ENCODE measurements at regions not wholly inside any gene's neighbourhood (a gene's known extent, or its start where the extent isn't known, plus 50 kb on each side); places are given as distances from the start of the nearest gene placed in this dataset.

DNA sequence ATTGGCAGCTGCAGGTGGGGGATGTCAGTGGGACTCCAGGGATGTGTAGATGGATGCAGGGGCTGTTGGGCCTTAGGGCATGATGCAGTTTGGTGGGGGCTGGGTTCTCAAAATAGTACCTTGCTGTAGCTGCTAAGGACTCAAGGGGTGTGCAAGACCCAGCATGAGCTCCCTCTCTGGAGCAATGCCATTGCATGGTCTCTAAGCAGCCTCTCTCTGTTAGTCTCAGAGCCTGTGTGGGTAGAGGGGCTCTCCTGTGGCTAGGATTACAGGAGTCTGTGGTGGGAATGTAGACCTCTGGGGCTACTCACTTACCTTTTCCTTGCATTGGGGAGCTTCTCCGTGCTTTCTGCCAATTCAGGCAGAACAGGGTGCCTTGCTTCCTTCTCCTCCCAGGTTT is 228.9 kb downstream of the LPIN1 start:
- WGBS (ENCODE audit: extremely low coverage, insufficient coverage, low lambda C conversion rate) = no CpG with 5 or more reads among the region's 1 CpG
- no peak overlapping the region for H3K4me3 ChIP-seq (ENCODE audit: low read length)
- no peak overlapping the region for H2BK5ac ChIP-seq (ENCODE audit: low read length)
- no peak overlapping the region for H3K56ac ChIP-seq (ENCODE audit: low read length)
- H3K18ac ChIP-seq (ENCODE audit: low read length) = no peak overlapping the region
- H3K4ac ChIP-seq (ENCODE audit: low read depth, low read length) = no peak overlapping the region
- no peak overlapping the region for H2AK5ac ChIP-seq (ENCODE audit: low read length)
- H3K9ac ChIP-seq (ENCODE audit: low read length) = no peak overlapping the region
- H3K4me1 ChIP-seq (ENCODE audit: control insufficient read depth, low read depth, low read length) = no peaks in the 10 kb centered on the region
- H2BK120ac ChIP-seq (ENCODE audit: low read depth, low read length) = no peak overlapping the region
- no peaks in the 10 kb centered on the region for H3K79me2 ChIP-seq (ENCODE audit: control insufficient read depth, insufficient read depth, low read length)
- no peak overlapping the region for H2BK15ac ChIP-seq (replicated peaks; ENCODE audit: low read depth)
- DNase-seq = no peak
- no peak overlapping the region for H3K4me2 ChIP-seq (ENCODE audit: low read length)
- no peak overlapping the region for H3K23ac ChIP-seq (ENCODE audit: low read length)
- no peaks in the 10 kb centered on the region for H3K36me3 ChIP-seq (ENCODE audit: control insufficient read depth, insufficient read depth, low read length)
- H3K27me3 ChIP-seq (ENCODE audit: insufficient read depth, low read length, poor library complexity) = no peaks in the 10 kb centered on the region
- no peak overlapping the region for H4K5ac ChIP-seq (ENCODE audit: low read length)
- H3K79me1 ChIP-seq (ENCODE audit: low read length) = no peaks in the 10 kb centered on the region
- H4K8ac ChIP-seq (ENCODE audit: low read depth, low read length) = no peak overlapping the region
- no peak overlapping the region for H3K27ac ChIP-seq (ENCODE audit: low read depth, low read length)

DNA sequence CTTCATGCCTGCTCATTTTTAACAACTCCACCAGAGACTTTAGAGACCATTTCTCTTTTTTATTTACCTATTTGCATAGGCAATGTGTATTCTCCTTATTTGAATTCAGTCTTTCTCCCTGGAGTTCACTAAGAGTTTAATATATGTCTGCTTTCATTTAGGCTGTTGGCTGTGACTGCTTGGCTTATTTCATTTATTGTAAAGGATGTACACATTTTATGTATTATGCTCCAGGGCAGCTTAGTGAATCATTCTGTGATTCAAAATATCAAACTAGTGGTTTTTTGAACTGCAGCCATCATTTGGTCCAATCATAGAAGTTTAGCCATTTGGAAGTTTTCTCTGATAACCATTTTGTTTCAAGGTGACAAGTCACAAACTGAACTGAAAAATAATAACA is 229.6 kb downstream of the LPIN1 start:
- Histone ChIP-seq H3K4me2 (ENCODE audit: low read length) (no peak overlapping the region), H3K27me3 (ENCODE audit: insufficient read depth, low read length, poor library complexity) (no peaks in the 10 kb centered on the region), H3K4ac (ENCODE audit: low read depth, low read length) (no peak overlapping the region), H3K4me1 (ENCODE audit: control insufficient read depth, low read depth, low read length) (no peaks in the 10 kb centered on the region), H3K36me3 (ENCODE audit: control insufficient read depth, insufficient read depth, low read length) (no peaks in the 10 kb centered on the region), H3K79me1 (ENCODE audit: low read length) (no peaks in the 10 kb centered on the region), H3K18ac (ENCODE audit: low read length) (no peak overlapping the region), H3K4me3 (ENCODE audit: low read length) (no peak overlapping the region), H2BK15ac (replicated peaks; ENCODE audit: low read depth) (no peak overlapping the region), H3K27ac (ENCODE audit: low read depth, low read length) (no peak overlapping the region), H3K56ac (ENCODE audit: low read length) (no peak overlapping the region), H3K23ac (ENCODE audit: low read length) (no peak overlapping the region), H2AK5ac (ENCODE audit: low read length) (no peak overlapping the region), H3K9ac (ENCODE audit: low read length) (no peak overlapping the region), H3K79me2 (ENCODE audit: control insufficient read depth, insufficient read depth, low read length) (no peaks in the 10 kb centered on the region), H2BK120ac (ENCODE audit: low read depth, low read length) (no peak overlapping the region), H2BK5ac (ENCODE audit: low read length) (no peak overlapping the region), H4K8ac (ENCODE audit: low read depth, low read length) (no peak overlapping the region), H4K5ac (ENCODE audit: low read length) (no peak overlapping the region)
- no peak for DNase-seq

DNA sequence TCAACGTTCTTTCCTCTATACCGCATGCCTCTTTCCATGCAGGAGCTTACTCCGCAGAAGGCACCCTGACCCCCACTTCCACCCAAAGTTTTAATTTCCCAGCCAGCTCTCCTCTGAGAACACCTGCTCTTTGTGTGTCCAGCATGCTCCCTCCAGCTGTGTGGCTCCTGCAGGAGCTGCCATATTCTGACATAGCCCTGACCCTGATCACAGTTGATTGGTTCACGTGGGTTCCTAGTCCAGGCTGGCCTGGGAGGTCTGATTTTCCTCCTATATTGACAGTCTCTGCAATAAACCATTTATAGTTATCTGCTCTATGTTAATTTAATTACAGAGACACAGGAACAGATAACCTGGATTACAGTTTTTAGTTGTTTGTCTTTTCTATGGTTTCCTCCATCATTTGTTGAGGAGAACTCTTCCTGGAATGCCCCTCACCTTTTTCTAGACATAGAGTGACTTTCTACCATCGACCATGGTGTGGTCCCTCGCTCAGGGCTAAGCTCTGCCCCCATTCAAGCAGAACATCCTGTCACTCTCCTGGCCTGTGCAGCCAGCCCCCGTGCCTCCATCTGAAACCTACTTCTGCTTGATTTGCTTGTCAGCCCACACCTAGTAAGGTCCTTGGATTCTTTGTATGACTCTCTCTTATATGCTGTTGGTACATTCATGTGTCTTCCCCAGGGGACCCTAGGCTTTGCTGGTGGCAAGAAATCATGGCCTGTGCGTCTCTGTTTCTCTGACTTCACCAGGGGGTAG is 231.5 kb downstream of the LPIN1 start:
- Histone ChIP-seq H2BK15ac (replicated peaks; ENCODE audit: low read depth) (no peak overlapping the region), H3K4me3 (ENCODE audit: low read length) (no peak overlapping the region), H3K4ac (ENCODE audit: low read depth, low read length) (no peak overlapping the region), H2AK5ac (ENCODE audit: low read length) (no peak overlapping the region), H2BK120ac (ENCODE audit: low read depth, low read length) (no peak overlapping the region), H3K56ac (ENCODE audit: low read length) (no peak overlapping the region), H4K8ac (ENCODE audit: low read depth, low read length) (no peak overlapping the region), H3K23ac (ENCODE audit: low read length) (peak overlapping the region; percentile 66), H4K5ac (ENCODE audit: low read length) (no peak overlapping the region), H3K79me2 (ENCODE audit: control insufficient read depth, insufficient read depth, low read length) (no peaks in the 10 kb centered on the region), H3K27me3 (ENCODE audit: insufficient read depth, low read length, poor library complexity) (no peaks in the 10 kb centered on the region), H3K4me1 (ENCODE audit: control insufficient read depth, low read depth, low read length) (no peaks in the 10 kb centered on the region), H2BK5ac (ENCODE audit: low read length) (no peak overlapping the region), H3K18ac (ENCODE audit: low read length) (no peak overlapping the region), H3K79me1 (ENCODE audit: low read length) (no peaks in the 10 kb centered on the region), H3K4me2 (ENCODE audit: low read length) (no peak overlapping the region), H3K36me3 (ENCODE audit: control insufficient read depth, insufficient read depth, low read length) (no peaks in the 10 kb centered on the region), H3K9ac (ENCODE audit: low read length) (no peak overlapping the region), H3K27ac (ENCODE audit: low read depth, low read length) (no peak overlapping the region)
- DNase-seq = no peak
- WGBS (ENCODE audit: extremely low coverage, insufficient coverage, low lambda C conversion rate) = no CpG with 5 or more reads among the region's 8 CpGs

DNA sequence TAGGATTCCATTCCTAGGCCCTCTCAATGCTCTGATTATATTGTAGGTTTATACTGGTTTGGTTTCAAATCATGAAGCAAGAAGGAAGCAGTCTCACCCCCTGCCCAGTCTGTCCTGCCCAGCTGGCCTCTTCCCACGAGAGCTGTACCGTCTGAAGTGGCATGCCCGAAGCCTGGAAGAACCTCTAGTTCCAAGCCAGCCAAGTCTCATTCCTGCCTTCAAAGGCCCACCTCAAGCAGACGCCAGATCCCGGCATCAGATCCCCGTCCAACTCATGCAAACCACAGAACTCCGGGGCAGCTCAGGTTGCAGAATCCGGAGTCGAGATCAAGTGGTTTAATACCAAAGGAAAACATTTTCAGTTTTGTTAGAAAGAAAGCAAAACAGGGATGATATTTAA is 234.4 kb downstream of the LPIN1 start:
- H3K56ac ChIP-seq (ENCODE audit: low read length) = no peak overlapping the region
- no peak overlapping the region for H3K4me3 ChIP-seq (ENCODE audit: low read length)
- H3K23ac ChIP-seq (ENCODE audit: low read length) = no peak overlapping the region
- H3K27ac ChIP-seq (ENCODE audit: low read depth, low read length) = no peak overlapping the region
- no peak overlapping the region for H4K5ac ChIP-seq (ENCODE audit: low read length)
- H2BK15ac ChIP-seq (replicated peaks; ENCODE audit: low read depth) = no peak overlapping the region
- H3K79me2 ChIP-seq (ENCODE audit: control insufficient read depth, insufficient read depth, low read length) = no peaks in the 10 kb centered on the region
- H4K8ac ChIP-seq (ENCODE audit: low read depth, low read length) = no peak overlapping the region
- H3K27me3 ChIP-seq (ENCODE audit: insufficient read depth, low read length, poor library complexity) = no peaks in the 10 kb centered on the region
- no peak overlapping the region for H3K18ac ChIP-seq (ENCODE audit: low read length)
- no peak overlapping the region for H2AK5ac ChIP-seq (ENCODE audit: low read length)
- no peak overlapping the region for H3K4me2 ChIP-seq (ENCODE audit: low read length)
- H2BK120ac ChIP-seq (ENCODE audit: low read depth, low read length) = no peak overlapping the region
- no peak overlapping the region for H2BK5ac ChIP-seq (ENCODE audit: low read length)
- H3K79me1 ChIP-seq (ENCODE audit: low read length) = no peaks in the 10 kb centered on the region
- no peaks in the 10 kb centered on the region for H3K4me1 ChIP-seq (ENCODE audit: control insufficient read depth, low read depth, low read length)
- H3K4ac ChIP-seq (ENCODE audit: low read depth, low read length) = no peak overlapping the region
- no peaks in the 10 kb centered on the region for H3K36me3 ChIP-seq (ENCODE audit: control insufficient read depth, insufficient read depth, low read length)
- no CpG with 5 or more reads among the region's 9 CpGs for WGBS (ENCODE audit: extremely low coverage, insufficient coverage, low lambda C conversion rate)
- no peak overlapping the region for H3K9ac ChIP-seq (ENCODE audit: low read length)
- DNase-seq = no peak

DNA sequence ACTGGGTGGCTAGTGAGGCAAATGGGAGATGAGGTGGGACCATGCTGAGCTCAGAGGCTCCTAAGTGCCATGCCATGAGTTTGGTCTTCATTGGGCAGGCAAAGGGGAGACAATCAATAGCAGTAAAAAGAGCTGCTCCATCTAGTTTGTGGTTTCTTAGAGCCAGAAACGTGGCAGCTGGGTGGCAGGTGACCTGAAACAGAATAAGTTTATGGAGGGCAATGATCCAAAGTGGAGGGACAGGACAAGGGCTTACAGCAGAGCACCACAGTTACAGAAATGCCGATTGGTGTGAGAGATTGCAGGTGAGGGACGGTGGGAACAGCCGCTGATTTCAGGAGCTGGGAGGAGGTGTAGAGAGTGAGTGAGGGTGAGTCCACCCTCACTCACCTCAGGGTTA is 237.0 kb downstream of the LPIN1 start:
- H4K8ac ChIP-seq (ENCODE audit: low read depth, low read length) = no peak overlapping the region
- WGBS (ENCODE audit: extremely low coverage, insufficient coverage, low lambda C conversion rate) = no CpG with 5 or more reads among the region's 4 CpGs

GRCh38 chr2:11983870-11984269 is 237.4 kb downstream of the LPIN1 start:
- no peak overlapping the region for H2AK5ac ChIP-seq (ENCODE audit: low read length)
- H2BK15ac ChIP-seq (replicated peaks; ENCODE audit: low read depth) = no peak overlapping the region
- no peak overlapping the region for H3K27ac ChIP-seq (ENCODE audit: low read depth, low read length)
- no peaks in the 10 kb centered on the region for H3K79me2 ChIP-seq (ENCODE audit: control insufficient read depth, insufficient read depth, low read length)
- no peak overlapping the region for H3K56ac ChIP-seq (ENCODE audit: low read length)
- no peaks in the 10 kb centered on the region for H3K36me3 ChIP-seq (ENCODE audit: control insufficient read depth, insufficient read depth, low read length)
- no peaks in the 10 kb centered on the region for H3K4me1 ChIP-seq (ENCODE audit: control insufficient read depth, low read depth, low read length)
- H3K79me1 ChIP-seq (ENCODE audit: low read length) = no peaks in the 10 kb centered on the region
- H4K5ac ChIP-seq (ENCODE audit: low read length) = no peak overlapping the region
- H3K23ac ChIP-seq (ENCODE audit: low read length) = no peak overlapping the region
- WGBS (ENCODE audit: extremely low coverage, insufficient coverage, low lambda C conversion rate) = no CpG with 5 or more reads among the region's 9 CpGs
- H3K9ac ChIP-seq (ENCODE audit: low read length) = no peak overlapping the region
- H3K4ac ChIP-seq (ENCODE audit: low read depth, low read length) = no peak overlapping the region
- H3K4me3 ChIP-seq (ENCODE audit: low read length) = no peak overlapping the region
- H3K18ac ChIP-seq (ENCODE audit: low read length) = no peak overlapping the region
- no peak overlapping the region for H4K8ac ChIP-seq (ENCODE audit: low read depth, low read length)
- H2BK5ac ChIP-seq (ENCODE audit: low read length) = no peak overlapping the region
- no peak overlapping the region for H3K4me2 ChIP-seq (ENCODE audit: low read length)
- H3K27me3 ChIP-seq (ENCODE audit: insufficient read depth, low read length, poor library complexity) = no peaks in the 10 kb centered on the region
- DNase-seq = peak; percentile 21
- H2BK120ac ChIP-seq (ENCODE audit: low read depth, low read length) = no peak overlapping the region

More for the DNA sequence above, 237.0 kb downstream of the LPIN1 start:
- Histone ChIP-seq H3K56ac (ENCODE audit: low read length) (no peak overlapping the region), H3K18ac (ENCODE audit: low read length) (no peak overlapping the region), H4K5ac (ENCODE audit: low read length) (no peak overlapping the region), H3K4me2 (ENCODE audit: low read length) (no peak overlapping the region), H3K4me1 (ENCODE audit: control insufficient read depth, low read depth, low read length) (no peaks in the 10 kb centered on the region), H3K27me3 (ENCODE audit: insufficient read depth, low read length, poor library complexity) (no peaks in the 10 kb centered on the region), H2BK5ac (ENCODE audit: low read length) (no peak overlapping the region), H3K79me1 (ENCODE audit: low read length) (no peaks in the 10 kb centered on the region), H3K36me3 (ENCODE audit: control insufficient read depth, insufficient read depth, low read length) (no peaks in the 10 kb centered on the region), H3K4ac (ENCODE audit: low read depth, low read length) (no peak overlapping the region), H2BK15ac (replicated peaks; ENCODE audit: low read depth) (no peak overlapping the region), H3K79me2 (ENCODE audit: control insufficient read depth, insufficient read depth, low read length) (no peaks in the 10 kb centered on the region), H2AK5ac (ENCODE audit: low read length) (no peak overlapping the region), H3K9ac (ENCODE audit: low read length) (no peak overlapping the region), H3K4me3 (ENCODE audit: low read length) (no peak overlapping the region), H3K27ac (ENCODE audit: low read depth, low read length) (no peak overlapping the region), H2BK120ac (ENCODE audit: low read depth, low read length) (no peak overlapping the region), H3K23ac (ENCODE audit: low read length) (no peak overlapping the region)
- no peak for DNase-seq

Measured in mesendoderm (in vitro differentiated cells).